MM.1S (cell line): ENCODE measurements at regions not wholly inside any gene's neighbourhood (a gene's known extent, or its start where the extent isn't known, plus 50 kb on each side); places are given as distances from the start of the nearest gene placed in this dataset.

Experiments used
- EZH2 ChIP-seq: fragments of 300-600 bp; sonication (generic); optimal IDR thresholded peaks from 2 replicates; pipeline ENCODE3; 2017; ENCODE audit warnings: low read depth, mild to moderate bottlenecking, antibody characterized with exemption, low read length, mixed read lengths
- EZH2phosphoT487 ChIP-seq: fragments of 300-600 bp; sonication (generic); IDR thresholded peaks from 2 replicates; pipeline ENCODE4 v1.6.1; 2018; ENCODE audit warnings: antibody characterized with exemption, low read length
- TF ChIP-seq, protein P1 (sequence below): fragments of 300-600 bp; sonication (generic); IDR thresholded peaks from 2 replicates; pipeline ENCODE4 v1.5.1; 2016; ENCODE audit warnings: antibody characterized with exemption, low read length, mixed read lengths

DNA sequence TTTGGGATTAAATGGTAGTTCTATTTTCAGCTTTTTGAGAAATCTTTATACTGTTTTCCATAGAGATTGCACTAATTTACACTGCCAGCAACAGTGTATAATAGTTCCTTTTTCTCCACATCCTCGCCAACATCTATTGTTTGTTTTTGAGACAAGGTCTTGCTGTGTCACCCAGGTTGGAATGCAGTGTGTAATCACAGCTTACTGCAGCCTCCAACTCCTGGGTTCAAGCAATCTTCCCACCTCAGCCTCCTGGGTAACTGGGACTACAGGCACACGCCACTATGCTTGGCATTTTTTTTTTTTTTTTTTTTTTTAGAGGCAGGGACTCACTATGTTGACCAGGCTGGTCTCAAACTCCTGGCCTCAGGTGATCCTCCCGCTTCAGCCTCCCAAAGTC is 164.5 kb upstream of the CXADR start:
- TF ChIP-seq, protein P1, sequence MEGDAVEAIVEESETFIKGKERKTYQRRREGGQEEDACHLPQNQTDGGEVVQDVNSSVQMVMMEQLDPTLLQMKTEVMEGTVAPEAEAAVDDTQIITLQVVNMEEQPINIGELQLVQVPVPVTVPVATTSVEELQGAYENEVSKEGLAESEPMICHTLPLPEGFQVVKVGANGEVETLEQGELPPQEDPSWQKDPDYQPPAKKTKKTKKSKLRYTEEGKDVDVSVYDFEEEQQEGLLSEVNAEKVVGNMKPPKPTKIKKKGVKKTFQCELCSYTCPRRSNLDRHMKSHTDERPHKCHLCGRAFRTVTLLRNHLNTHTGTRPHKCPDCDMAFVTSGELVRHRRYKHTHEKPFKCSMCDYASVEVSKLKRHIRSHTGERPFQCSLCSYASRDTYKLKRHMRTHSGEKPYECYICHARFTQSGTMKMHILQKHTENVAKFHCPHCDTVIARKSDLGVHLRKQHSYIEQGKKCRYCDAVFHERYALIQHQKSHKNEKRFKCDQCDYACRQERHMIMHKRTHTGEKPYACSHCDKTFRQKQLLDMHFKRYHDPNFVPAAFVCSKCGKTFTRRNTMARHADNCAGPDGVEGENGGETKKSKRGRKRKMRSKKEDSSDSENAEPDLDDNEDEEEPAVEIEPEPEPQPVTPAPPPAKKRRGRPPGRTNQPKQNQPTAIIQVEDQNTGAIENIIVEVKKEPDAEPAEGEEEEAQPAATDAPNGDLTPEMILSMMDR = no peak
- TF ChIP-seq EZH2phosphoT487 (no peak), EZH2 (no peak)
